Fibroblast of the aortic adventitia (primary cell): ENCODE measurements at regions not wholly inside any gene's neighbourhood (a gene's known extent, or its start where the extent isn't known, plus 50 kb on each side); places are given as distances from the start of the nearest gene placed in this dataset.

Experiments used
- DNase-seq: peaks from one replicate; pipeline ENCODE4 v3.0.0-alpha.2; 2010; ENCODE audit warnings: low read depth
- H3K4me3 ChIP-seq: 2 replicates; pipeline ENCODE4 v1.5.1; 2011; ENCODE audit warnings: low read depth, mild to moderate bottlenecking, control low read depth, low read length, moderate library complexity
- CTCF ChIP-seq: IDR thresholded peaks from 2 replicates; pipeline ENCODE4 v1.5.1; 2011; ENCODE audit warnings: mild to moderate bottlenecking, low read length, control low read depth, inconsistent platforms; ENCODE audit not compliant: insufficient read depth

DNA sequence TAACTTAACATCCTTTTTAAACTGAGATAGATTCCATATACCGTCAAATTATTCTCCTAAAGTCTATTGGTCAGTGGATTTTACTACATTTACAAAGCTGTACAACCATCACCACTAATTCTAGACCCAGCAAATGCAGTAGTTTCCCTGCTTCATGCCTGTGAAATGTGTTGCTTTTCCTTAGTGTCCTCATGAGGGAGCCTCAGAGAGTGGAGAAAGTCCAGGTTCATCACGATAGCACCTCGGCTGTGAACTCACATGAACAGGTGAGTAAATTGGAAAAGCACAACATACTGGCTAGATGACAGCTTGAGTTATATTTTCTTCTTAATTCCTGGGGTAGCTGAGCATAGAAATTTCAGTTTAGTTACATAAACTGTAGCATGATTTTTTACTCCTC is 653.7 kb downstream of the MTRR start:
- no peak overlapping the region for H3K4me3 ChIP-seq
- no peak for TF ChIP-seq CTCF

GRCh38 chr5:8523501-8523900 is 654.6 kb downstream of the MTRR start:
- no peak overlapping the region for H3K4me3 ChIP-seq
- TF ChIP-seq CTCF = no peak
- DNase-seq = no peak

More for the DNA sequence above, 653.7 kb downstream of the MTRR start:
- DNase-seq = no peak

DNA sequence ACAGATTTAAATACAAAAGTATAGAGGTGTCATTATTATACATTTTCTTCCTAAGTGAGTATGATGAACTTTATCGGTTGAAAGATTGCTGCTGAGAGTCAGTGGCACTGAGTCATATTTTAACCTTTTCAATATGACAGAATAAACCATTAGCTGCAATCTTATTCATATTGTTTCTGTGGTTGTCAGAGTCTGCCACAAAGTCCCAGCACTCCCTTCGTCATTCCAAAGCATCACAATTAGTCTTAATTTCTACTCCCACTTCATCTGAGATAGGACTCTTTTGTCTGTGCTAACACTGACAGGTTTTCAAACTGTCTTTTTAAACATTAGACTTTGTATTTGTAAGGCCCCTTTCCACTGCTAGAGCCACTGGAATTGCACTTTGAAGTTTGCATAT is 656.9 kb downstream of the MTRR start:
- no peak for DNase-seq

DNA sequence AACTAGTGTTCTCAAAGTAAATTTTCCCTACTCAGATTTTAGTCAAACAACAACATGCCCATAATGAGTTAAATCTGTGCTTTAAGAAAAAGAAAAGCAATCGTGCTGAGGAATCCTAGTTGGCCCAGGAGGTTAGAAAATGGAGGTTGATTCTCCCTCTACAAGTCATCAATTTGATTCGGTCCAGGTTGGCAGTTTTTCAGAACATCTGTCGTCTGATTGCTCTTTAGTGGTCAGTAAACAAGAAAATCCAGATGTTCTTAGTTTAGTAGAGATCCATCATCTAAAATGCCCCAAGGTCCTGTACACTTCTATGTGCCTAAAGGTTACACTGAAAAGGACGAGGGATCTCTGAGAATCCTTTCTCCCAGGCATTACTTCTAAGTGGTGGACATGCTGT is 659.2 kb downstream of the MTRR start:
- no peak for TF ChIP-seq CTCF
- no peak overlapping the region for H3K4me3 ChIP-seq
- no peak for DNase-seq

More for the DNA sequence above, 656.9 kb downstream of the MTRR start:
- no peak overlapping the region for H3K4me3 ChIP-seq
- no peak for TF ChIP-seq CTCF

- H3K4me3 ChIP-seq = no peak overlapping the region
- no peak for DNase-seq
- TF ChIP-seq CTCF = no peak
Measured at GRCh38 chr5:8538821-8539220, 669.9 kb downstream of the MTRR start.

GRCh38 chr5:8540317-8540716 is 671.4 kb downstream of the MTRR start:
- no peak overlapping the region for H3K4me3 ChIP-seq
- DNase-seq = no peak
- no peak for TF ChIP-seq CTCF

GRCh38 chr5:8550921-8551320 is 682.0 kb downstream of the MTRR start:
- no peak for TF ChIP-seq CTCF
- no peak for DNase-seq
- no peak overlapping the region for H3K4me3 ChIP-seq
